PC-3 (cell line): ENCODE measurements at regions not wholly inside any gene's neighbourhood (a gene's known extent, or its start where the extent isn't known, plus 50 kb on each side); places are given as distances from the start of the nearest gene placed in this dataset.

Experiments used
- ATAC-seq: fragments of 200-7000 bp; cut with Tn5 transposase; 2 replicates; pipeline ENCODE4 v1.9.1; 2020; ENCODE audit warnings: mild to moderate bottlenecking, moderate library complexity
- BruUV-seq: library from RNA; stranded (reverse); fragments of 400-500 nt; replicated peaks from 2 replicates; lab custom pipeline; 2021; lab: Mats Ljungman, UMichigan
- CTCF ChIA-PET: fragments of 300-600 bp; sonication (Branson Sonifier 250); formaldehyde crosslinking; loops from one replicate; lab custom pipeline; 2022; ENCODE audit warnings: antibody characterized with exemption; lab: Charles Lee
- POLR2A ChIA-PET: fragments of 300-600 bp; sonication (Branson Sonifier 250); formaldehyde crosslinking; loops from one replicate; lab custom pipeline; 2022; ENCODE audit warnings: antibody characterized with exemption; ENCODE audit not compliant: unreplicated experiment; lab: Charles Lee
- DNase-seq: peaks from one replicate; pipeline ENCODE4 v3.0.0-alpha.2; 2015
- H2AFZ ChIP-seq: fragments of 300-600 bp; sonication (generic); 2 replicates; pipeline ENCODE4 v1.6.0; 2016; ENCODE audit warnings: antibody characterized with exemption, low read length
- H3F3A ChIP-seq: fragments of 300-600 bp; sonication (generic); one replicate; pipeline ENCODE4 v1.6.0; 2017; ENCODE audit warnings: antibody characterized with exemption, low read length, control low read depth, mild to moderate bottlenecking; ENCODE audit not compliant: unreplicated experiment
- H3K27ac ChIP-seq: fragments of 300-600 bp; sonication (generic); 2 replicates; pipeline ENCODE4 v1.5.1; 2016; ENCODE audit warnings: mild to moderate bottlenecking, low read length
- H3K27me3 ChIP-seq: fragments of 300-600 bp; sonication (generic); 2 replicates; pipeline ENCODE4 v1.6.1; 2016; ENCODE audit warnings: low read length, mixed read lengths
- H3K36me3 ChIP-seq: fragments of 300-600 bp; sonication (generic); 2 replicates; pipeline ENCODE4 v1.6.1; 2016; ENCODE audit warnings: low read depth, mixed run types, low read length, mixed read lengths
- H3K4me1 ChIP-seq: fragments of 300-600 bp; sonication (generic); 2 replicates; pipeline ENCODE4 v1.5.1; 2016; ENCODE audit warnings: low read length; ENCODE audit not compliant: insufficient read depth
- H3K4me2 ChIP-seq: fragments of 300-600 bp; sonication (generic); 2 replicates; pipeline ENCODE4 v1.6.0; 2016; ENCODE audit warnings: low read length
- H3K4me3 ChIP-seq: fragments of 300-600 bp; sonication (generic); 2 replicates; pipeline ENCODE4 v1.5.1; 2016; ENCODE audit warnings: mild to moderate bottlenecking, low read length, mixed read lengths
- H3K79me2 ChIP-seq: fragments of 300-600 bp; sonication (generic); 2 replicates; pipeline ENCODE4 v1.6.1; 2017; ENCODE audit warnings: low read length, mixed read lengths
- H3K9ac ChIP-seq: fragments of 300-600 bp; sonication (generic); 2 replicates; pipeline ENCODE4 v1.6.0; 2016; ENCODE audit warnings: mild to moderate bottlenecking, low read length
- H3K9me2 ChIP-seq: fragments of 300-600 bp; sonication (generic); replicated peaks from 2 replicates; pipeline ENCODE4 v1.6.1; 2016; ENCODE audit warnings: mixed run types, low read length, mixed read lengths
- H3K9me3 ChIP-seq: fragments of 300-600 bp; sonication (generic); 2 replicates; pipeline ENCODE4 v1.6.1; 2016; ENCODE audit warnings: low read length, mixed read lengths
- H4K20me1 ChIP-seq: fragments of 300-600 bp; sonication (generic); 2 replicates; pipeline ENCODE4 v1.6.1; 2016; ENCODE audit warnings: low read length, mixed read lengths
- EZH2 ChIP-seq: fragments of 300-600 bp; sonication (generic); IDR thresholded peaks from one replicate; pipeline ENCODE4 v1.6.1; 2017; ENCODE audit warnings: antibody characterized with exemption, mild to moderate bottlenecking, low read length; ENCODE audit not compliant: unreplicated experiment
- EZH2phosphoT487 ChIP-seq: fragments of 300-600 bp; sonication (generic); IDR thresholded peaks from 2 replicates; pipeline ENCODE4 v1.6.1; 2018; ENCODE audit warnings: mild to moderate bottlenecking, antibody characterized with exemption, low read length, borderline replicate concordance
- intact Hi-C: fragments of 100-400 bp; cut with micrococcal nuclease; formaldehyde crosslinking; loops from 2 replicates; pipeline ENCODE4 v1.9.0; 2023
- TF ChIP-seq, protein P1 (sequence below): fragments of 300-600 bp; sonication (generic); conservative IDR thresholded peaks from 2 replicates; pipeline ENCODE4 v1.5.1; 2017; ENCODE audit warnings: antibody characterized with exemption, low read depth, mild to moderate bottlenecking, low read length

- Histone ChIP-seq H3F3A (no peaks in the 10 kb centered on the region), H3K4me2 (no peak overlapping the region), H3K9me3 (0 out of 2 replicates have a peak, but pooled peaks cover 13% of the 10 kb centered on the region), H3K9me2 (no peaks in the 10 kb centered on the region), H4K20me1 (no peaks in the 10 kb centered on the region), H3K4me1 (no peaks in the 10 kb centered on the region), H2AFZ (no peak overlapping the region), H3K27ac (no peak overlapping the region), H3K9ac (no peak overlapping the region), H3K27me3 (no peaks in the 10 kb centered on the region), H3K4me3 (no peak overlapping the region), H3K36me3 (no peaks in the 10 kb centered on the region), H3K79me2 (no peaks in the 10 kb centered on the region)
- intact Hi-C loops, result no loop called here
- TF ChIP-seq EZH2phosphoT487 (no peak), EZH2 (no peak)
- TF ChIP-seq, protein P1, sequence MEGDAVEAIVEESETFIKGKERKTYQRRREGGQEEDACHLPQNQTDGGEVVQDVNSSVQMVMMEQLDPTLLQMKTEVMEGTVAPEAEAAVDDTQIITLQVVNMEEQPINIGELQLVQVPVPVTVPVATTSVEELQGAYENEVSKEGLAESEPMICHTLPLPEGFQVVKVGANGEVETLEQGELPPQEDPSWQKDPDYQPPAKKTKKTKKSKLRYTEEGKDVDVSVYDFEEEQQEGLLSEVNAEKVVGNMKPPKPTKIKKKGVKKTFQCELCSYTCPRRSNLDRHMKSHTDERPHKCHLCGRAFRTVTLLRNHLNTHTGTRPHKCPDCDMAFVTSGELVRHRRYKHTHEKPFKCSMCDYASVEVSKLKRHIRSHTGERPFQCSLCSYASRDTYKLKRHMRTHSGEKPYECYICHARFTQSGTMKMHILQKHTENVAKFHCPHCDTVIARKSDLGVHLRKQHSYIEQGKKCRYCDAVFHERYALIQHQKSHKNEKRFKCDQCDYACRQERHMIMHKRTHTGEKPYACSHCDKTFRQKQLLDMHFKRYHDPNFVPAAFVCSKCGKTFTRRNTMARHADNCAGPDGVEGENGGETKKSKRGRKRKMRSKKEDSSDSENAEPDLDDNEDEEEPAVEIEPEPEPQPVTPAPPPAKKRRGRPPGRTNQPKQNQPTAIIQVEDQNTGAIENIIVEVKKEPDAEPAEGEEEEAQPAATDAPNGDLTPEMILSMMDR, result no peak
- no peak for DNase-seq
- POLR2A ChIA-PET, result no interaction called here
- CTCF ChIA-PET, result no interaction called here
- no TSS peak for BruUV-seq
- ATAC-seq, result no peak
Observed at GRCh38 chr3:6551165-6551564, 309.8 kb upstream of the GRM7 start.

DNA sequence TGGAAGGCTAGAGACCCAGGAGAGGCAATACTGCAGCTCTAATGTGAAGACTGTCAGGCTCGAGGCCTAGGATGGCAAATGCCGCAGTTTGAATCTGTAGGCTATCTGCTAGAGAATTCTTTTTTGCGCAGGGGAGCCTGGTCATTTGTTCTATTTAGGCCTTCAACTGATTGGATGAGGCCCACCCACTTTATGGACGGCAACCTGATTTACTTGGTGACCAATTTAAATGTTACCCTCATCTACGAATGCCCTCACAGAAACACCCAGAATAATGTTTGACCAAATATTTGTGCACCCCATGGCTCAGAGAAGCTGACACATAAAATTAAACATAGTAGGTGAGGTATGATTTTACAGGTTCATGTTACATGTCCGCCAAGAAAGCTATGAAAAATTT lies 300.7 kb upstream of the GRM7 start:
- intact Hi-C loops, result no loop called here
- Histone ChIP-seq H3K9ac (no peak overlapping the region), H3K4me2 (no peak overlapping the region), H3K79me2 (no peaks in the 10 kb centered on the region), H3K4me1 (no peaks in the 10 kb centered on the region), H3K9me2 (no peaks in the 10 kb centered on the region), H3K36me3 (no peaks in the 10 kb centered on the region), H3F3A (no peaks in the 10 kb centered on the region), H2AFZ (no peak overlapping the region), H3K4me3 (no peak overlapping the region), H3K9me3 (peaks cover 21% of the 10 kb centered on the region; the same call in 1 of the 2 replicates), H4K20me1 (no peaks in the 10 kb centered on the region), H3K27ac (no peak overlapping the region), H3K27me3 (no peaks in the 10 kb centered on the region)
- no peak for TF ChIP-seq EZH2
- no peak for TF ChIP-seq EZH2phosphoT487
- TF ChIP-seq, protein P1, result no peak
- ChIA-PET POLR2A (no interaction called here), CTCF (no interaction called here)
- DNase-seq (no peak), ATAC-seq (no peak)
- no TSS peak for BruUV-seq

GRCh38 chr3:6567241-6567640 lies 293.7 kb upstream of the GRM7 start:
- Histone ChIP-seq H3F3A (no peaks in the 10 kb centered on the region), H3K4me3 (no peak overlapping the region), H3K9me2 (no peaks in the 10 kb centered on the region), H3K36me3 (no peaks in the 10 kb centered on the region), H4K20me1 (no peaks in the 10 kb centered on the region), H3K4me1 (no peaks in the 10 kb centered on the region), H2AFZ (no peak overlapping the region), H3K27ac (no peak overlapping the region), H3K27me3 (no peaks in the 10 kb centered on the region), H3K9me3 (peaks cover 5% of the 10 kb centered on the region; the same call in 1 of the 2 replicates), H3K79me2 (no peaks in the 10 kb centered on the region), H3K4me2 (no peak overlapping the region), H3K9ac (no peak overlapping the region)
- ChIA-PET CTCF (no interaction called here), POLR2A (no interaction called here)
- intact Hi-C loops, result no loop called here
- TF ChIP-seq EZH2phosphoT487 (no peak), EZH2 (no peak)
- TF ChIP-seq, protein P1, result no peak
- ATAC-seq (no peak), DNase-seq (no peak)
- BruUV-seq, result no TSS peak
